Kidney epithelial cell (primary cell): ENCODE measurements at regions not wholly inside any gene's neighbourhood (a gene's known extent, or its start where the extent isn't known, plus 50 kb on each side); places are given as distances from the start of the nearest gene placed in this dataset.

Experiments
- DNase-seq: peaks from one replicate; pipeline ENCODE4 v3.0.0-alpha.2; 2010; ENCODE audit warnings: low read depth
- H3K27me3 ChIP-seq: 2 replicates; pipeline ENCODE4 v1.6.0; 2011; ENCODE audit warnings: low read length; ENCODE audit not compliant: control insufficient read depth, insufficient read depth
- H3K36me3 ChIP-seq: 2 replicates; pipeline ENCODE4 v1.5.1; 2011; ENCODE audit warnings: low read length; ENCODE audit not compliant: control insufficient read depth, insufficient read depth
- H3K4me3 ChIP-seq: 2 replicates; pipeline ENCODE4 v1.5.1; 2011; ENCODE audit warnings: low read depth, mild to moderate bottlenecking, control low read depth, low read length
- TF ChIP-seq, protein P1 (sequence below): IDR thresholded peaks from 2 replicates; pipeline ENCODE4 v1.5.1; 2011; ENCODE audit warnings: mild to moderate bottlenecking, moderate library complexity, low read length, control low read depth, inconsistent platforms; ENCODE audit not compliant: insufficient read depth, poor library complexity, severe bottlenecking

DNA sequence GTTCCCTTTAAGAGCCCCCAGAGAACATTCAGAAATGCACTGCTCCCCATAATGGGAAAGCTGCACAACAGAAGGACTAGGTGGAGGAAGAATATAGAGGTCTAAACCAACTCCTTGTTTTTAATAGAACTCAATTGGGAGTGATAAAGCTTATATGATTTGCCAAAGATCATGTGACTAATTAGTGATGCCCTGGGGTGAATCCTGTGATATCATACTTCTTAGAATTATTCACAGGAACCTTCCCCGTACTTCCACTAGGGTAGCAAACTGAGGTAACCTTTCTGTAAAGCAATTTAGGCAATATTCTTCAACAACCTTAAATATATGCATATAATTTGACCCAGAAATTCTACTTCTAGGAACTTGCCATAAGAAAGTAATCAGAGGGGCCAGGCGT, 84.4 kb downstream of the TFAP2A start:
- no peak for DNase-seq

DNA sequence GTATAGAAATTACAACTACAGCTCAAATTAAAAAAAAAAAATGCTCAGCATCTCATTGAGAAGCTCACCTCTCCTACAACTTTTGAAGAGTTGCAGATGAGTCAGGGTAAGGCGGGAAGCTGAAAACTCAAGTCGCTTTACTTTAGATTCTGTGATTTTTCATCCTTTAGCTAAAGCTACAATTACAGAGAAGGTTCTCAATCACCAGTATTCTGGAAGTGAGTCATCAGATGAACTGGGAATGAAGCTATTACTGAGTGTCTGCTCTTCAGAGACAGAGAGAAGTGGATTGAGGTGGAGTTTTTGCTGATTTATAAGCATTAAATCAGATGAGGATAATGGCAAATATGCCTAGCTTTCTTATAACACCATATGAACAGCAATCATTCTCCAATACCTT, 91.9 kb downstream of the TFAP2A start:
- no peak overlapping the region for H3K4me3 ChIP-seq
- no peaks in the 10 kb centered on the region for H3K36me3 ChIP-seq
- DNase-seq, result no peak
- H3K27me3 ChIP-seq, result no peaks in the 10 kb centered on the region
- TF ChIP-seq, protein P1, sequence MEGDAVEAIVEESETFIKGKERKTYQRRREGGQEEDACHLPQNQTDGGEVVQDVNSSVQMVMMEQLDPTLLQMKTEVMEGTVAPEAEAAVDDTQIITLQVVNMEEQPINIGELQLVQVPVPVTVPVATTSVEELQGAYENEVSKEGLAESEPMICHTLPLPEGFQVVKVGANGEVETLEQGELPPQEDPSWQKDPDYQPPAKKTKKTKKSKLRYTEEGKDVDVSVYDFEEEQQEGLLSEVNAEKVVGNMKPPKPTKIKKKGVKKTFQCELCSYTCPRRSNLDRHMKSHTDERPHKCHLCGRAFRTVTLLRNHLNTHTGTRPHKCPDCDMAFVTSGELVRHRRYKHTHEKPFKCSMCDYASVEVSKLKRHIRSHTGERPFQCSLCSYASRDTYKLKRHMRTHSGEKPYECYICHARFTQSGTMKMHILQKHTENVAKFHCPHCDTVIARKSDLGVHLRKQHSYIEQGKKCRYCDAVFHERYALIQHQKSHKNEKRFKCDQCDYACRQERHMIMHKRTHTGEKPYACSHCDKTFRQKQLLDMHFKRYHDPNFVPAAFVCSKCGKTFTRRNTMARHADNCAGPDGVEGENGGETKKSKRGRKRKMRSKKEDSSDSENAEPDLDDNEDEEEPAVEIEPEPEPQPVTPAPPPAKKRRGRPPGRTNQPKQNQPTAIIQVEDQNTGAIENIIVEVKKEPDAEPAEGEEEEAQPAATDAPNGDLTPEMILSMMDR, result no peak

More for the DNA sequence above, 84.4 kb downstream of the TFAP2A start:
- Histone ChIP-seq H3K4me3 (no peak overlapping the region), H3K36me3 (no peaks in the 10 kb centered on the region), H3K27me3 (no peaks in the 10 kb centered on the region)
- TF ChIP-seq, protein P1, result no peak

DNA sequence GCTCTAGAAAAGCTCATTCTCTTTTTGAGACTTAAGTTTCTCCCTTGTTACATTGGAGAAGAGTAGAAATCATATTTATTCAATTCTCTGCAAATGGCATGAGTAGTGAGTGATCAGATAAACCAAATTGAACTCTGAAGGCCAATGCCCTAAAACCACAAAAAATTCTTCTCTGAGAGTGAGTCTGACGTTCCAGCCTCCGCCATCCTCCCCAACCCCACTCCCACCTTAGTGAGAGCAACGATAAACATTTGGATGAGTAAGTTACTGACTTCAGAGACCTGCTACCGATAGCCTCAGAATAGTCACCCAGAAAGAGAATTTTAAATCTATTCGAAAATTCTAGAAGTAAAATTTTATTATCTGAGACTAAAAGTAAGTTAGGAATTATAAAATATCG, 94.6 kb downstream of the TFAP2A start:
- H3K27me3 ChIP-seq, result no peaks in the 10 kb centered on the region
- H3K36me3 ChIP-seq, result no peaks in the 10 kb centered on the region
- no peak for DNase-seq
- TF ChIP-seq, protein P1, result no peak
- H3K4me3 ChIP-seq, result no peak overlapping the region

DNA sequence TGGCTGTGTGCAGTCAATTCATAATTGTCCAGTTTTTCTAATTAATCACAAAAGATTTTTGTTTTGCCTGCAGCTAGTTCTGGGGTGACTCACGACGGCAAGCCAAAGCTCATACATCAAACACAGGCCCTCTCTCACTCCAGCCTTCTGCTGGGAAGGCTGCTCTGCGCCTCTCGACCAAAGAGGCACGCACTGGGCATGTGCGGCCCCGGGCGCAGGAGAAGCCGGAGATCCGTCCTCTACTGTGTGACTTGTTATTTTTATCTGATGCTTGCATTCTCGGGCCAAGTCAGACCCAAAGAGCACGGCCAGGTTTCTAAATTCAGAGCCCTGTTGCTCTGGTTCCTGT, 98.5 kb downstream of the TFAP2A start:
- no peak for DNase-seq
- no peaks in the 10 kb centered on the region for H3K36me3 ChIP-seq
- H3K4me3 ChIP-seq, result no peak overlapping the region
- TF ChIP-seq, protein P1, result no peak
- no peaks in the 10 kb centered on the region for H3K27me3 ChIP-seq

DNA sequence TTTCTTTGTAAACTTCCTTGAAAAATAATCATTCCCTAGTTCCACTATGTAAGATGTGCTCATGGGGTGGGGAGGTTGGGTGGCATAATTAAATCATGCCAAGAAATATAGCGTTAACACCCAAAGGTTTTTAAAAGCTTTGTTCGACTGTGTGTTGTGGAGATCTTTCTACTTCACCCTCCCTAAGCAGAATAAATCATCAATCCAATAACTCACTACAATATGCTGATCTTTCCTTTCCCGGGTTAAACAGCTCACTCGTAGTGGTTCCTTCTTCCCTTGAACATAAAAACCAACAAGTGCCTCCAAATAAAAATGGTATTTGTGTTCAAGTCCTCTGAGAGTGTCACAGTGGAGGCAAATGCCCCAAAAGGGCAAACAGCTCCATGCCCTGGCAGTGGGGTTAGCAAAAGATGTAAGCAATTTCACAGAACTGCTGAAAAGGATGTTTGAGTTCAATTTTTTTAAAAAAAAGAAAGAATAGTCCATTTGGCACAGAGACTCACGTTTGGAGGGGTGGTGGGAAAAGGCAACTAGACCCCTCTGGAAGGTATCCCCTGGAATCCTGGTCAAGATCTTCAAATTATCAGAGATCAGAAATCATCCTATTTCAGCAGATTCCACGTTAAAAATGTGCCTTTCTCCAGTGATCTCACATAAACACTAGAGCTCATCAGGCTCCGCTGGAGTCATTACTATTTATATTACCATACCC, 99.1 kb downstream of the TFAP2A start:
- TF ChIP-seq, protein P1, result no peak
- DNase-seq, result no peak
- H3K27me3 ChIP-seq, result no peaks in the 10 kb centered on the region
- no peak overlapping the region for H3K4me3 ChIP-seq
- H3K36me3 ChIP-seq, result no peaks in the 10 kb centered on the region

DNA sequence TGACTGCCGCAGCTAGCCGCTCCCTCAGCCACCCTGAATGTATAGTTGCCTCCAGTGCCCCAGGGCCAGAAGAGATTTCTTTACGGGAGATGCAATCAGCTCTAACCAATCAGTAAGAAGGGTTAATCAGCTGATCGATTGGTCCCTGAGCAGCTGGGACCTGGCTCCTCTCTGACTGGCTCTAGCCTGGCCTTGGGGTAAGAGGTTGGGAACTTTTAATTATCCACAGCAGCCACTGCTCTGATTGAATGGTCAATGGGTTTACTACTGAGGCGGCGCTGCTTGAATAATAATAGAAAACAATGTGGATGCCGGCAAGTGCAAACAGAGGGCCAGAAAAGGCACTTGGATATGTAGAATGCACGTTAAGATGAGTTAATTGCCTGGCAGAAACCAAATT, 99.8 kb downstream of the TFAP2A start:
- no peaks in the 10 kb centered on the region for H3K36me3 ChIP-seq
- H3K4me3 ChIP-seq, result no peak overlapping the region
- TF ChIP-seq, protein P1, result no peak
- no peaks in the 10 kb centered on the region for H3K27me3 ChIP-seq
- no peak for DNase-seq
